DMS 273 treated with DMSO at 0.1 percent for 48 hours (cell line): ENCODE measurements at regions not wholly inside any gene's neighbourhood (a gene's known extent, or its start where the extent isn't known, plus 50 kb on each side); places are given as distances from the start of the nearest gene placed in this dataset.

Source experiments
- DNase-seq: peaks from one replicate; lab custom pipeline; 2025; lab: John Stamatoyannopoulos, UW

GRCh38 chr4:81881855-81882621 is 410.3 kb upstream of the RASGEF1B start:
- no peak for DNase-seq

- no peak for DNase-seq
Observed at GRCh38 chr4:81876106-81876505, 404.4 kb upstream of the RASGEF1B start.

- no peak for DNase-seq
Observed at GRCh38 chr4:81874661-81875515, 403.2 kb upstream of the RASGEF1B start.

GRCh38 chr4:81870275-81870674 is 398.6 kb upstream of the RASGEF1B start:
- no peak for DNase-seq

- DNase-seq, result no peak
Observed at GRCh38 chr4:81860111-81860510, 388.4 kb upstream of the RASGEF1B start.

GRCh38 chr4:81854406-81854805 is 382.7 kb upstream of the RASGEF1B start:
- DNase-seq, result no peak

GRCh38 chr4:81852031-81852715 is 380.5 kb upstream of the RASGEF1B start:
- DNase-seq, result no peak

- DNase-seq, result no peak
Observed at GRCh38 chr4:81850701-81851100, 379.0 kb upstream of the RASGEF1B start.

- no peak for DNase-seq
Observed at GRCh38 chr4:81845761-81846160, 374.1 kb upstream of the RASGEF1B start.

- DNase-seq, result no peak
Observed at GRCh38 chr4:81845273-81845672, 373.6 kb upstream of the RASGEF1B start.

GRCh38 chr4:81844717-81845116 is 373.0 kb upstream of the RASGEF1B start:
- peak; percentile 37 for DNase-seq

GRCh38 chr4:81839347-81840042 is 367.8 kb upstream of the RASGEF1B start:
- no peak for DNase-seq

- DNase-seq, result no peak
Observed at GRCh38 chr4:81838586-81838985, 366.9 kb upstream of the RASGEF1B start.

- DNase-seq, result no peak
Observed at GRCh38 chr4:81836716-81837115, 365.0 kb upstream of the RASGEF1B start.

GRCh38 chr4:81833576-81833975 is 361.9 kb upstream of the RASGEF1B start:
- no peak for DNase-seq

- no peak for DNase-seq
Observed at GRCh38 chr4:81828991-81829390, 357.3 kb upstream of the RASGEF1B start.

GRCh38 chr4:81827577-81828202 is 356.0 kb upstream of the RASGEF1B start:
- DNase-seq, result no peak

- no peak for DNase-seq
Observed at GRCh38 chr4:81826817-81827424, 355.2 kb upstream of the RASGEF1B start.

GRCh38 chr4:81826335-81826734 is 354.6 kb upstream of the RASGEF1B start:
- no peak for DNase-seq

- no peak for DNase-seq
Observed at GRCh38 chr4:81818385-81818920, 346.7 kb upstream of the RASGEF1B start.
